GM20431 (cell line): ENCODE measurements at regions not wholly inside any gene's neighbourhood (a gene's known extent, or its start where the extent isn't known, plus 50 kb on each side); places are given as distances from the start of the nearest gene placed in this dataset.

ENCODE experiments used
- in situ Hi-C: fragments of 300-500 bp; cut with MseI, MboI; formaldehyde crosslinking; loops from one replicate; pipeline ENCODE4 v1.15.0; 2020; ENCODE audit warnings: low sequenced_read_pairs; ENCODE audit not compliant: unreplicated experiment

- in situ Hi-C loops, result no loop called here
Measured at GRCh38 chr12:65517656-65518210, 239.2 kb downstream of the MSRB3 start.

- in situ Hi-C loops, result no loop called here
Measured at GRCh38 chr12:65518771-65519170, 240.3 kb downstream of the MSRB3 start.

- in situ Hi-C loops, result no loop called here
Measured at GRCh38 chr12:65520658-65521057, 242.2 kb downstream of the MSRB3 start.

GRCh38 chr12:65522956-65523860 lies 244.7 kb downstream of the MSRB3 start:
- in situ Hi-C loops, result no loop called here

GRCh38 chr12:65524666-65525065 lies 246.2 kb downstream of the MSRB3 start:
- in situ Hi-C loops, result no loop called here

GRCh38 chr12:65525491-65526141 lies 247.1 kb downstream of the MSRB3 start:
- in situ Hi-C loops, result no loop called here

- in situ Hi-C loops, result no loop called here
Measured at GRCh38 chr12:65526311-65526710, 247.8 kb downstream of the MSRB3 start.

- in situ Hi-C loops, result no loop called here
Measured at GRCh38 chr12:65528127-65528526, 249.6 kb downstream of the MSRB3 start.

- in situ Hi-C loops, result no loop called here
Measured at GRCh38 chr12:65529106-65529505, 250.6 kb downstream of the MSRB3 start.

GRCh38 chr12:65529771-65530435 lies 251.4 kb downstream of the MSRB3 start:
- in situ Hi-C loops, result no loop called here

- in situ Hi-C loops, result no loop called here
Measured at GRCh38 chr12:65532162-65532561, 253.7 kb downstream of the MSRB3 start.

- in situ Hi-C loops, result no loop called here
Measured at GRCh38 chr12:65532764-65533163, 254.3 kb downstream of the MSRB3 start.

GRCh38 chr12:65533177-65533883 lies 254.8 kb downstream of the MSRB3 start:
- in situ Hi-C loops, result no loop called here

GRCh38 chr12:65534238-65534841 lies 255.9 kb downstream of the MSRB3 start:
- in situ Hi-C loops, result no loop called here

- in situ Hi-C loops, result no loop called here
Measured at GRCh38 chr12:65535946-65536345, 257.5 kb downstream of the MSRB3 start.

- in situ Hi-C loops, result no loop called here
Measured at GRCh38 chr12:65536351-65536750, 257.9 kb downstream of the MSRB3 start.

GRCh38 chr12:65536876-65537681 lies 258.6 kb downstream of the MSRB3 start:
- in situ Hi-C loops, result no loop called here

- in situ Hi-C loops, result no loop called here
Measured at GRCh38 chr12:65537978-65538377, 259.5 kb downstream of the MSRB3 start.

GRCh38 chr12:65539023-65539422 lies 260.5 kb downstream of the MSRB3 start:
- in situ Hi-C loops, result no loop called here
